Keratinocyte (primary cell): ENCODE measurements at regions not wholly inside any gene's neighbourhood (a gene's known extent, or its start where the extent isn't known, plus 50 kb on each side); places are given as distances from the start of the nearest gene placed in this dataset.

Experiments used
- EZH2 ChIP-seq: IDR thresholded peaks from one replicate; pipeline ENCODE4 v1.6.1; 2012; ENCODE audit warnings: inconsistent platforms, mild to moderate bottlenecking, low read length, moderate library complexity
- TF ChIP-seq, protein P1 (sequence below), 3 experiments: IDR thresholded peaks in 1 of 3; conservative IDR thresholded peaks in 1 of 3; optimal IDR thresholded peaks in 1 of 3; 2 replicates in 2 of 3; 3 replicates in 1 of 3; pipeline versions ENCODE3 to v1.5.1; 2011; ENCODE audit warnings: low read length in 3 of 3, mild to moderate bottlenecking in 3 of 3, moderate library complexity in 2 of 3, control low read depth in 1 of 3, inconsistent platforms in 1 of 3; ENCODE audit not compliant: insufficient read depth in 2 of 3; ENCODE audit errors: extremely low read depth in 1 of 3

DNA sequence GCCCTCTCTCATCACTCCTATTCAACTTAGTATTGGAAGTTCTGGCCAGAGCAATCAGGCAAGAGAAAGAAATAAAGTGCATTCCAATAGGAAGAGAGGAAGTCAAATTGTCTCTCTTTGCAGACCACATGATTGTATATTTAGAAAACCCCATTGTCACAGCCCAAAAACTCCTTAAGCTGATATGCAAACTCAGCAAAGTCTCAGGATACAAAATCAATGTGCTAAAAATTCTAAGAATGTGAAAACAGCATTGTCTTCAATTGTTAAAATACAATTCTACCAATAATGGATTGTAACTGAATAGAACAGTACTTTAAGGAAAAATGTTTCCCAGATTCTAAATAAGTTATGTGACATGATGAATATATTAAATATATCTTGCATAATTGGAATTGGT is 2269.2 kb upstream of the PCDH20 start:
- TF ChIP-seq, protein P1, sequence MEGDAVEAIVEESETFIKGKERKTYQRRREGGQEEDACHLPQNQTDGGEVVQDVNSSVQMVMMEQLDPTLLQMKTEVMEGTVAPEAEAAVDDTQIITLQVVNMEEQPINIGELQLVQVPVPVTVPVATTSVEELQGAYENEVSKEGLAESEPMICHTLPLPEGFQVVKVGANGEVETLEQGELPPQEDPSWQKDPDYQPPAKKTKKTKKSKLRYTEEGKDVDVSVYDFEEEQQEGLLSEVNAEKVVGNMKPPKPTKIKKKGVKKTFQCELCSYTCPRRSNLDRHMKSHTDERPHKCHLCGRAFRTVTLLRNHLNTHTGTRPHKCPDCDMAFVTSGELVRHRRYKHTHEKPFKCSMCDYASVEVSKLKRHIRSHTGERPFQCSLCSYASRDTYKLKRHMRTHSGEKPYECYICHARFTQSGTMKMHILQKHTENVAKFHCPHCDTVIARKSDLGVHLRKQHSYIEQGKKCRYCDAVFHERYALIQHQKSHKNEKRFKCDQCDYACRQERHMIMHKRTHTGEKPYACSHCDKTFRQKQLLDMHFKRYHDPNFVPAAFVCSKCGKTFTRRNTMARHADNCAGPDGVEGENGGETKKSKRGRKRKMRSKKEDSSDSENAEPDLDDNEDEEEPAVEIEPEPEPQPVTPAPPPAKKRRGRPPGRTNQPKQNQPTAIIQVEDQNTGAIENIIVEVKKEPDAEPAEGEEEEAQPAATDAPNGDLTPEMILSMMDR (optimal IDR thresholded peaks at IDR 0.05 in 1 of 3, IDR thresholded peaks at IDR 0.05 in 1 of 3, conservative IDR thresholded peaks at IDR 0.05 in 1 of 3; ENCODE audit: extremely low read depth in 1 of 3, insufficient read depth in 2 of 3, low read length in 3 of 3) = no peak
- no peak for TF ChIP-seq EZH2
